ENCODE measurements at regions not wholly inside any gene's neighbourhood (a gene's known extent, or its start where the extent isn't known, plus 50 kb on each side); places are given as distances from the start of the nearest gene placed in this dataset.
"Not testable (repeated sequence)": the region's sequence is repeated elsewhere in the genome, so short reads cannot be mapped to it uniquely, and the experiment has no call there.

GRCh38 chr1:82073071-82073470 is 272.3 kb downstream of the ADGRL2 start:
- DNase-seq = peak; percentile 89

GRCh38 chr1:82065916-82066315 is 265.2 kb downstream of the ADGRL2 start:
- DNase-seq = no peak

DNA sequence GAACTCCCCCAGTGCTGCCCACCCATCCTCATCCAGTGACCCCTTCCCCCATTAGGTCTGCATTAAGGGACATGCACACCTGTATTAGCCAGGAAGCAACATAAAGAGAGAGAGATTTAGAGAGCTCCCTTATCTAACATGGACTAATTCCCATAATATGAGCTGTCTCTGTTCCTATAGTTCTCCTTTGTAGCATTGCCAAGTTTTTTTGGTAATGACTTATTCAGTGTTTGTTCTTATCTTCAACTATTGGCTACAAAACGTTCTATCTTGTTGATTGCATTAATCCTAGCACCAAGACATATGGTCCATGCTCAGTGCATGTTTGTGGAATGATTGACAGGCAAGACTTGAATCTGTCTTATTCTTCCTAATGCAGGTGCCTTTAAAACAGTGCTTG is 264.0 kb downstream of the ADGRL2 start:
- no peak for DNase-seq

GRCh38 chr1:82062206-82062605 is 261.5 kb downstream of the ADGRL2 start:
- DNase-seq = no peak

DNA sequence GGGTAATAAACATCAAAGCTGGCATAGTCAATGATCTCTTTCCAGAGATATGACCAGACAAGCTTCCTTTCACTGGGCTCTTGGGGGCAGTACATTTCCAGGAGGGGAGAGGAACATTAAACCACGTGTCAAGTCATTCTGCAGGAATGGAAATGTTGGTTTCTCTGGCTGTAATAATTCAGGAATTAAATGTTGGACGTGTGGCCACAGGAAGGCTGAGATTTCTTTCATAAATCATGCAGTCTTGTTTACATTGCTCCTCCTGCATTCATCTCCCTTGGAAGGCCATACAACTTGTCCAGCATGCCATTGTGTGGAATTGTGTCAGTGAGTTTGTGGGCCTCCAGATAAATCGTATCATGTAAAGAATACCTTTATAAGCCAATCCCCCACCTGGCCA is 259.2 kb downstream of the ADGRL2 start:
- DNase-seq = no peak

DNA sequence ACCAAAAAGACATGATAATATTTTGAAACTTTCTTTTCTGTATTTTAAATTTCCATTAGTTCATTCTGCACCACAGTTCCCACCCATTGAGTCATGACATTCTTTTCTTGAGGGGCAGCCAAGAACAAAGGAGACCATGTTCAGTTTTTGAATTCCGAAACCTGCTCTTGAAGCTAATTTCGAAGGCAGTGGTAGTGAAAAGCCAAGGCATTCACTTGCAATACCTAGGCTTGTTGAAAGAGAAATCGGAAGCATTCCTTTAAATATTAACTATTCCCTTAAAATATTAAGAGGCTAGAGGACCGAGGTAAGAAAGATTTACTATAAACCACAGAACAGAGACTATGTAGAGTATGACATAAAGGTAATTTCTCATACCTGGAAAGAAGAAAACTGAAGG is 256.3 kb downstream of the ADGRL2 start:
- no peak for DNase-seq

GRCh38 chr1:82055375-82055774 is 254.6 kb downstream of the ADGRL2 start:
- DNase-seq = not testable (repeated sequence)

GRCh38 chr1:82052563-82052962 is 251.8 kb downstream of the ADGRL2 start:
- no peak for DNase-seq

GRCh38 chr1:82048596-82048995 is 247.9 kb downstream of the ADGRL2 start:
- peak; percentile 49 for DNase-seq

DNA sequence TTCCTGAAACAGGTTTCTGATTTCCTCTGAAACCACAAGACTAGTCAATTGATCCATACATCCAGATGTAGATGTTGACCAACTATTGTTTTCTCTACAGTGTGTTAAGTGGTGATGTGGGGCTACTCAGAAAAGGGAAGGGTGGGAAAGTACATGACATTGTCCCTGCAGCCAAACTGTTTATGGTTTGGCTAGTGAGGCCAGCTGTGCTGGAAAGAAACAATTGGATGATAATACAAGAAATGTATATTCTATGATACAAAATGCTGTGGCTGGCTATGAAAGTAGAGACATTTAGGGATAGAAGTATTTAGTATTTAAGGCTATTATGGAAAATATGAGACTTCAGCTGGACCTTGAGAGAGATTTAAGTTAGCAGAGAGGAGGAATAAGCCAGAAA is 244.5 kb downstream of the ADGRL2 start:
- DNase-seq = no peak

DNA sequence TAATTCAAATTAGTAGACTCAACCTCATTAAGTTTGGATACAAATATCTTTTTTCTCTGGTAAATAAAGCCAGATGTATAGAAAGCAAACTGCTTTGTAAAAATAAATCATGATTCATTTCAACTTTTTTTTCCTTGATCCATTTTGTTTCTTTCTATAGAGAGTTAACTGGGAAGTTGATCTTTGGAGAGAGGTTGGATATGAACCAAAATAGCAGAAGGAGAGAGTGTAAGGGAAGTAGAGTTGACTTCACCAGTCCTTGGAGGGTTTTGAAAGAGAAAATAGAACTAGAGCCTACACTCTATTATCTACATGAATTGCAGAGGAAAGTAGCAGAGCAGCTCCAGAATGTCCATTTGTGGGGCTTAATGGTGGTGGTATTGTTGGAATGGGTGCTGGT is 243.8 kb downstream of the ADGRL2 start:
- DNase-seq = no peak

DNA sequence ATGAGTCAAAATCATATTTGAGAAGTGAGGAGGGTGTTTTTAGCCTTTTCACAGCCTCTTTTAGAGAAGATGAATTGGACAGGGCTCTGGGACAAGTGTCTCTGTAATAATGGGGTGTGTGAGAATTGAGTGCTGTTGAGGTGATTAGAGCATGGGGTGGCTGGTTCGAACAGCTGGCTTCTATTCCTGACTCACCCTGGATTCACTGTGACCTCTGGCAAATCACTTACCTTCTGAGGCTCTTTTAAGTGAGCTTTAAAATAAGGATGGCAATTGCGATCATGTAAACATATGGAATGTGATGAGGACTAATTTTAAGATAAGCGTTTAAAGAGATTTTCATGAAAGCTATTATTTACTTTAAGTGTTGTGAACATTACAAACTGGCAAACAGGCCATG is 243.4 kb downstream of the ADGRL2 start:
- DNase-seq = peak; percentile 17

GRCh38 chr1:82042306-82043060 is 241.7 kb downstream of the ADGRL2 start:
- no peak for DNase-seq

Measured in DMS79 treated with DMSO at 0.1 percent for 48 hours (cell line).